C4-2B (cell line): ENCODE measurements at regions not wholly inside any gene's neighbourhood (a gene's known extent, or its start where the extent isn't known, plus 50 kb on each side); places are given as distances from the start of the nearest gene placed in this dataset.

Experiments
- H3K27ac ChIP-seq: fragments of 450-650 bp; 2 replicates; pipeline ENCODE4 v1.5.1; 2017
- ZFX ChIP-seq: fragments of 450-650 bp; IDR thresholded peaks from 2 replicates; pipeline ENCODE4 v1.6.1; 2017
- TF ChIP-seq, protein P1 (sequence below): fragments of 450-650 bp; conservative IDR thresholded peaks from 2 replicates; pipeline ENCODE4 v1.5.1; 2017; ENCODE audit warnings: mild to moderate bottlenecking

DNA sequence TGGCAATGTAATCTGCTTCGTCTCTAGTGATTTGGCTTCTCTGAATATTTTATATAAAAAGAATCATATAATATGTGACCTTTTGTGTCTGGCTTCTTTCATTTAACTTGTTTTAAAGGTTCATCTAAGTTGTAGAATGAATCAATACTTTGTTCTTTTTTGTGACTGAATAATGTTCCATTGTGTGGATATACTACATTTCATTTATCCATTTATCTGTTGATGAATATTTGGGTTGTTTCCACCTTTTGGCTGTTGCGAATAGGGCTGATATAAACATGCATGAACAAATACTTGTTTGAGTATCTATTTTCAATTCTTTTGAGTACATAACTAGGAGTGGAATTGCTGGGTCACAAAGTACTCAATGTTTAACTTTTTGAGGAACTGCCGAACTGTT lies 63.8 kb upstream of the TNP1 start:
- H3K27ac ChIP-seq: no peak overlapping the region
- TF ChIP-seq, protein P1, sequence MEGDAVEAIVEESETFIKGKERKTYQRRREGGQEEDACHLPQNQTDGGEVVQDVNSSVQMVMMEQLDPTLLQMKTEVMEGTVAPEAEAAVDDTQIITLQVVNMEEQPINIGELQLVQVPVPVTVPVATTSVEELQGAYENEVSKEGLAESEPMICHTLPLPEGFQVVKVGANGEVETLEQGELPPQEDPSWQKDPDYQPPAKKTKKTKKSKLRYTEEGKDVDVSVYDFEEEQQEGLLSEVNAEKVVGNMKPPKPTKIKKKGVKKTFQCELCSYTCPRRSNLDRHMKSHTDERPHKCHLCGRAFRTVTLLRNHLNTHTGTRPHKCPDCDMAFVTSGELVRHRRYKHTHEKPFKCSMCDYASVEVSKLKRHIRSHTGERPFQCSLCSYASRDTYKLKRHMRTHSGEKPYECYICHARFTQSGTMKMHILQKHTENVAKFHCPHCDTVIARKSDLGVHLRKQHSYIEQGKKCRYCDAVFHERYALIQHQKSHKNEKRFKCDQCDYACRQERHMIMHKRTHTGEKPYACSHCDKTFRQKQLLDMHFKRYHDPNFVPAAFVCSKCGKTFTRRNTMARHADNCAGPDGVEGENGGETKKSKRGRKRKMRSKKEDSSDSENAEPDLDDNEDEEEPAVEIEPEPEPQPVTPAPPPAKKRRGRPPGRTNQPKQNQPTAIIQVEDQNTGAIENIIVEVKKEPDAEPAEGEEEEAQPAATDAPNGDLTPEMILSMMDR: no peak
- TF ChIP-seq ZFX: no peak

DNA sequence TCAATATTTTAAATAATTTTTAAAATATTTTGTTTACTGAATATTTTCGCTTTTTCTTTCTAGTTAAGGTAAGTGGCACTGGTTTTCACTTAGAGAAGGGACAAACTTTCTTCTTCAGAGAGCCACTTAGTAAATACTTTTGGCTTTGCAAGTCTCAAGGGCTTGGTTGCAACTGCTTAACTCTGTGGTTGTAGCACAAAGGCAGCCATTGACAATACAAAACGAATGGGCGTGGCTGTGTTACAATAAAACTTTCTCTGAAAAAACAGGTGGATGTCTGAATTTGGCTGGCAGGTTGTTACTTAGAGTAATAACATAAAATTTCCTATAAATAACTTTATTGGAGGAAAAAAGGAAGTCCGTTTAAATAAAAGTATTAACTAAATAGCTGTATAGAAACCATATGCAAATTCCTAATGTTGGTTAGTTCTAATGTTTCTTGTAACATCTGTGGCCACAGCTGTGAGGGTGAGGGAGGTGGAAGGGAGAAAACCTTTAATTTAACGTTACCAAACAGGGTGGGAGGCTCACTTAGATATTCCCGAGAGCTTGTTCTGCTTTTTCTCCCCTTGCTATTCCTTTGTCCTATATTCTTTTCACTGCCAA lies 62.4 kb upstream of the TNP1 start:
- no peak overlapping the region for H3K27ac ChIP-seq
- no peak for TF ChIP-seq ZFX
- TF ChIP-seq, protein P1: no peak

DNA sequence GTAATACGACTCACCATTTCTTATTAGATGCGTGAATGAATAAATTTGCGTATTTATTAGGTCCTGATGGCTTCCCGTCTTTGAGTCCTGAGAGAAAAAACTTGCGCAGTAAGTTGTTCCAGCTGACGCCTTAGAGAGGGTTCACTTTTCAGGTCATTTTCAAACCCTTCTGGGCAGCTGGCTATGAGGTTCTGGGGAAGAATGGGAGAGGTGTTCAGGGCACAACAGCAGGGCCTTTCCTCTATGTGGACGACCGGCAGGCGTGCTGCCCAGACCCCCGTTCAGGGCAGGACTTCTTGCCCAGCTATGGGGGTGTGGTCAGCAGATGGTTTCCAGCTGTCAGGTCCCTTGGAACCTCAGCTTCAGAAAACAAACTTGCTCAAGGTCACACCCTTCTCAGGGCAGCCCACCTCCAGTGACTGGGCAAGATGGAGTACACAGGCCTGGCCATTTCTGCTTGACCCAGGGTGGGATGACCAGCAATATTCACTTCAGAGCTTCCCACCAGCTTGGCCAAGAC lies 61.1 kb upstream of the TNP1 start:
- no peak overlapping the region for H3K27ac ChIP-seq
- no peak for TF ChIP-seq ZFX
- TF ChIP-seq, protein P1: no peak

DNA sequence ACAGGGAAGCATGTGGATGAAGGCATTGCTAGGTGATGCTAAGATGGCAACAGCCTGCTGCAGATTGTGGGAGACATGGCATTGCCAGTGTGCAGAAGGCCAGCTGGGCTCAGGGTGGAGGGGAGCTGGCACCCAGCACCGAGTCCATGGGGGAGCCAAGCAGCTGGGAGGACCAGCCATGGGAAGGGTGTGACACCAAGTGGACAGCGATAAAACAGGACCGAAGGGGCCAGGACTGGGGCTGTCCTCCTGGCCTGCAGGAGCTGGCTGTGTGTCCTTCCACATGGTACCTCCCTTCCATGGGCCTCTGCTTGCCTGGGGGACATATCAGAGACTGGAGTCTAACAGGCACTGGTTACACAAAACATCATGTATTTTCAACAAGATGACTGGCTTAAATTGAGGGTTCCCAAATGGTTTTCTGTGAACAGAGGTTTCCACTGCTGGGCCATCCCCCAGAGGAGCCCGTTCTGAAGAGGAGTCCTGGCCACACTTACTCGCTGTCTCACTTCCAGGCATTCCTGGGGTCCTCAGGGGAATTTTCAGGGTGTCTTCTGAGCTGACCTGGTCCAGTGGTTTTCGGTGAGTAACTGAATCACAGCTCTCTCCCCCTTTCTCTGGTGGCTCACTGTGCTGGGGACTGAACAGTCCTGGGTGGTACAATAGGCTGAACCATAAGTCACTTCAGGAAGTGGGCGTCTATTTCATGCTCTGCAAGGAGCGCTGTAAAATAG lies 60.4 kb upstream of the TNP1 start:
- H3K27ac ChIP-seq: no peak overlapping the region
- TF ChIP-seq, protein P1: no peak
- no peak for TF ChIP-seq ZFX

DNA sequence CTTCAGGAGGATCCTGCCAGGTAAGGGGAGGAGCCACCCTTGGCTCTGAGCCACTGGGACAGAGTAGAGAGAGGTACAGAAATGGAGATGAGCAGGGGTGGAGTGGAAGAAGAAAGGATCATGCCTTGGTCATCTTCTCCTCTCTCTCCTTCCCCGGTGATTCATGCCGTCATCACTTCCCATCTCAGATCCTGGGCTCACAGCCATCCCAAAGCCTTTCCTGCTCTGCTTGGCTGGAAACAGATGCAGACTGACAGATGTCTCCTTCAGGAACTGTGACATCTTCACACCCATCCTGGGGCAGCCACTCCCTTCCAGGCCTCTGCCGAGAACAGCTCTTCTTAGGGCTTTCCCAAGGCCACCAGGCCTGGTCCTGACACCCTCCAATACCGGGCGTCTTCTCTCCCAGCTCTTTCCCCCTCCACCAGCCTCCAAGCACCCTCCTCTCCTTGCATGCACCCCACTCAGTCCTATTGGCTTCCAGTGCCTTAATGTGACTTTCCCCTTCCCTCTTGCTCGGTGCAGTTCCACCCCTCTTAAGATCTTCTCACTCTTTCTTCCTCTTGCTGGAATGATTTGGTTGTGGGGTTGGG lies 58.3 kb upstream of the TNP1 start:
- H3K27ac ChIP-seq: no peak overlapping the region
- TF ChIP-seq, protein P1: no peak
- no peak for TF ChIP-seq ZFX

DNA sequence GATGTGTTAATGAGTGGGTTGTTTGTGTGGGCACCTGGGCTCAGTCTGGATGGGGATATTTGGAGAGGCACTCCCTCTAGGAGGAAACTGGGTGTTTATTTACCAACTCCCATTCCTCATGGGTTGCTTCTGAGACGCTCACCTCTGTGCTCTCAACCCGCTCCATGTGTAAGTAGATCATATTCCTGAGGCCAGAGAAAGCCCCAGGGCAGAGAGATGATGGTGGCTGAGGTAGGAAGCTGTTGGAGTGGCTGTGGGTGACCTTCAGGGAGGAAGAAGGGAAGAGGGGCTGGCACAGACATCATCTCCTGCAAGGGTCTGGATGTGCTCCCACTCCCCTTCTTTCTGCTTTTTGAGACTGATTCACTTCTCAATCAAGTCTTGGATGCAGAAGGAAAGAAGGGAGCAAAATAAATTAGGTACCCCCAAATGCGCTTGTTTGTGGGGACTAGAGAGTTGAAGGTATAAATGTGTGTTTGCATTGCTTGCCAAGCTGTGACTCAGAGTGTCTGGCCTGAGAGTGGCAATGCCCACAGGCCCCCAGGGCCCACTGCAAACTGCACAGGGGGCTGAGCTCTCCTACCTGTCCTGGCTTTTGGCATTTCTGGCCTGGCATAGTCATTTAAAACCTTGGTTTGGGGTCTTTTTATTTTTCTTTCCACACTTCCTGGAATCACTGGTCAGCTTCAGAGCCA lies 57.2 kb upstream of the TNP1 start:
- no peak overlapping the region for H3K27ac ChIP-seq

More for the DNA sequence above, 57.2 kb upstream of the TNP1 start:
- TF ChIP-seq, protein P1: no peak
- no peak for TF ChIP-seq ZFX
